ENCODE measurements at regions not wholly inside any gene's neighbourhood (a gene's known extent, or its start where the extent isn't known, plus 50 kb on each side); places are given as distances from the start of the nearest gene placed in this dataset.

GRCh38 chr2:226680719-226681118, 118.9 kb downstream of the IRS1 start:
- H3K27ac ChIP-seq: no peak overlapping the region
- TF ChIP-seq CTCF (conservative IDR thresholded peaks at IDR 0.05): no peak

- TF ChIP-seq CTCF (conservative IDR thresholded peaks at IDR 0.05): no peak
- peak overlapping the region; percentile 92; the same call in 1 of the 2 replicates for H3K27ac ChIP-seq
These were observed 120.1 kb downstream of the IRS1 start for GRCh38 chr2:226679389-226680065.

GRCh38 chr2:226678422-226678821, 121.2 kb downstream of the IRS1 start:
- H3K27ac ChIP-seq: peak overlapping the region; percentile 92
- TF ChIP-seq CTCF (conservative IDR thresholded peaks at IDR 0.05): no peak

- no peak for TF ChIP-seq CTCF (conservative IDR thresholded peaks at IDR 0.05)
- H3K27ac ChIP-seq: peak overlapping the region; percentile 92
These were observed 122.5 kb downstream of the IRS1 start for GRCh38 chr2:226677080-226677479.

- TF ChIP-seq CTCF (conservative IDR thresholded peaks at IDR 0.05): no peak
- peak overlapping the region; percentile 92 for H3K27ac ChIP-seq
These were observed 123.0 kb downstream of the IRS1 start for GRCh38 chr2:226676618-226677017.

GRCh38 chr2:226674123-226674522, 125.5 kb downstream of the IRS1 start:
- H3K27ac ChIP-seq: peak overlapping the region; percentile 92
- no peak for TF ChIP-seq CTCF (conservative IDR thresholded peaks at IDR 0.05)

GRCh38 chr2:226673314-226673723, 126.3 kb downstream of the IRS1 start:
- TF ChIP-seq CTCF (conservative IDR thresholded peaks at IDR 0.05): no peak
- H3K27ac ChIP-seq: peak overlapping the region; percentile 92

Measured in VCaP (cell line).